ENCODE measurements at regions not wholly inside any gene's neighbourhood (a gene's known extent, or its start where the extent isn't known, plus 50 kb on each side); places are given as distances from the start of the nearest gene placed in this dataset.

GRCh38 chr5:160169326-160169725 lies 50.1 kb upstream of the PWWP2A start:
- TF ChIP-seq CTCF (conservative IDR thresholded peaks at IDR 0.05 in 1 of 2, IDR thresholded peaks at IDR 0.05 in 1 of 2; ENCODE audit: low read depth in 1 of 2, low read length in 2 of 2): no peak
- TF ChIP-seq EZH2 (IDR thresholded peaks at IDR 0.05; ENCODE audit: low read length, missing control alignments): no peak
